ENCODE measurements at regions not wholly inside any gene's neighbourhood (a gene's known extent, or its start where the extent isn't known, plus 50 kb on each side); places are given as distances from the start of the nearest gene placed in this dataset.

GRCh38 chr11:80610516-80610915 lies 1169.7 kb upstream of the TENM4 start:
- TF ChIP-seq CTCF (IDR thresholded peaks at IDR 0.05): no peak
- TF ChIP-seq TCF7L2 (IDR thresholded peaks at IDR 0.05; ENCODE audit: low read depth, low read length): no peak
- TF ChIP-seq SIN3A (IDR thresholded peaks at IDR 0.05; ENCODE audit: borderline replicate concordance, insufficient read depth, low read depth, low read length): no peak

Data from Panc1 (cell line).